ENCODE measurements at regions not wholly inside any gene's neighbourhood (a gene's known extent, or its start where the extent isn't known, plus 50 kb on each side); places are given as distances from the start of the nearest gene placed in this dataset.

DNA sequence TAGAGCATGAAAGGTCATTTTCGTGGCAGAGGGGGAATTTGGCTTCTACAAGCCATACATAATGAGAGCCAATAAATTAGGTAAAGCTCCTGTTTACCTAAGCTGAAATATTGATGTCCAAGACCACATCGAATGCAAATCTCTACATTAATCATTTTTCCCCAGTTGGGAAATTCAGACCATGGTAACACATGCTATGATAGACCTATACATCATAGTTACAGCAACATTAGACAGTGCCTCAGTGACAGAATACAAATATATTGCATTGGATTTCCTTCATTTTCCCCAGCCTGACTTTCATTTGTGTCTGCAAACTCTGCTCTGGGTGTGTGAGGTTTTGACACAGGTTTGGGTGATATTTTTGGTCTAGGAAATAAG is 1079.7 kb upstream of the TENM4 start:
- TF ChIP-seq CTCF (IDR thresholded peaks at IDR 0.05): no peak
- Histone ChIP-seq H3K27ac (no peak overlapping the region), H3K4me3 (no peak overlapping the region)
- no peak for DNase-seq (ENCODE audit: low spot score)

DNA sequence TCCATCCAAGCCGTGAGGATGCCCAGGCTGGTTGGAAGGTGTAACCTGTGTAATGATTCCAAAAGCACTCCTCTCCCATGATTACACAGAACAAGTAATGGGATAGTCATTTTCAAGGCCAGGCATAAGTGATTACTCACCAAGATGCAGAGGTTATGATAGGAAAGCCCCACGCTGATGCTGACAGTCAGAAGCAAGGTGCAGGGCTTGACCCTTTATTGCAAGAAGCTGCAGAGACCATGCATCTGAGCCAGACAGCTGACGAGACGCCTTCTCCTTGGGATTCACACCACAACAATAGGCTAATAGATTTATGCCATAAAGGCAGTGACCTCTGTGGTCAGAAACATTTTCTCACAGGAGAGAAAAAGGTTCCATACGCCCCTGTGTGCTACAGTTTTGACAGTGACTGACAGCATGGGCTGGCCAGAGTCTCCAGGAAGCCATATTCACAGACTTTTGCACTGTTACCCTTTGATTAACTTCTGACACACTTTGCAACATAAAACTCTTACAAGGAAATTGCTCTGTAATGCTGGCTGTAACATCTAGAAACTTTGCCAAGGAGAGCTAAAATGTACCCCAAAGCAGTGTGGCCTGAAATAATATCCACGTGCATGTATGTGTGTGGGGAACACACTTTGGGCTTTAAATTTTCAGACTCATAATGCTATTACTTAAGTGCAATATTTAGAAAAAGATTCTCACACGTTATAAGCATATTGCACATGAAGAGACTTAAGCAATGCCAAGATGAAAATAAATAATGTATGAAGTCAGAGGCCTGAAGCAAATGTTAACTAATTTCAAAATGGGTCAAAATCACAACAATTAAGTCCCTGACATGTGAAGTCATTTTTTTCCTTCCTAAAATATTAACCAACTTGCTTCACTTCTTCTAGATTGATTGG is 1079.0 kb upstream of the TENM4 start:
- H3K27ac ChIP-seq: no peak overlapping the region
- no peak for DNase-seq (ENCODE audit: low spot score)
- no peak for TF ChIP-seq CTCF (IDR thresholded peaks at IDR 0.05)
- no peak overlapping the region for H3K4me3 ChIP-seq

DNA sequence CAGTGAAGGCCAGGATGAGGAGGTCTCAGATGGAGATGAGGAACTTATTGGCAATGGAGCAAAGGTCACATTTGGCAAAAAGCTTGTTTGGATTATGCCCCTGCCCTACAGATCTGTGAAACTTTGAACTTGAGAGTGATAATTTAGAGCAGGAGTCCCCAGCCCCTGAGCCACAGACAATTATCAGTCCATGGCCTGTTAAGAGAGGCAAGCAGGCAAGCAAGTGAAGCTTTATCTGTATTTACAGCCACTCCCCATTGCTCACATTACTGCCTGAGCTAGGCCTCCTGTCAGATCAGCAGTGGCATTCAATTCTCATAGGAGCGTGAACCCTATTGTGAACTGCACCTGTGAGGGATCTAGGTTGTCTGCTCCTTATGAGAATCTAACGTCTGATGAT is 1076.9 kb upstream of the TENM4 start:
- Histone ChIP-seq H3K27ac (no peak overlapping the region), H3K4me3 (no peak overlapping the region)
- no peak for DNase-seq (ENCODE audit: low spot score)
- no peak for TF ChIP-seq CTCF (IDR thresholded peaks at IDR 0.05)

DNA sequence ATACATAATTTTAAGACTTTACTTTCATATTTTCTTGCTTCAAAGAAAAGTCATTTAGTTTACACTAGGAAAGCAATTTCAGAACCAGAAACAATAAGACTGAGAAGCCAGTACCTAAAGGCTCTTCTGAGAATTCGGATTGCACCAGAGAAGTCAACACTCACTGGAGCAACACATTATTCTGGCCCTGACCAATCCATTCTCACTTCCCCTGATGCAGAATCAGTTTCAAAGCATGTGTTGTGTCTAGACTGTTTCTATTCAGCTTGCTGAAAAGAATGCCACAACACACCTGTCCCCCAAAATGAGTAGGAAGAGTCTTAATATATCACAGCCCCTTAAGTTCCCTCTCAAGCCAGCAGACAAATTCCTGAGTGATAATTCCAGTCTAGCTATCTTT is 1074.3 kb upstream of the TENM4 start:
- TF ChIP-seq CTCF (IDR thresholded peaks at IDR 0.05): no peak
- no peak overlapping the region for H3K4me3 ChIP-seq
- no peak overlapping the region for H3K27ac ChIP-seq
- DNase-seq (ENCODE audit: low spot score): no peak

DNA sequence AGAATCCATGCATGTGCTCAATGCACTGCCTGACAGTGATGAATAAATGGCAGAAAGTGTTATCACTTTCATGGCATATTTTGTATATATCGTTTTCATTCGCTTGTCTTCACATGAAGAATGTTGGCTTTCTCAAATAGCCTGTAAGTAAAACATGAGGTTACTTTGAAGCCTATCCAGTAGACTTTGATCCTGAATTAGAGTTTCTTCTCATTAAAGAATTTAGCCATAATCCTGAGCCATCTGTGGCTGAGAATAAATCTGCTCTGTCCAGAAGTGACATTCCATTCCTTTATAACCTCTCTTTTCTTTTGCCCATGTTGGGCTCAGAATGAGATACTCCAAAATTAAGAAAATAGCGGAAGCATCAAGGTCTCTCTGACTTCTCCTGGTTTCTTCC is 1071.7 kb upstream of the TENM4 start:
- Histone ChIP-seq H3K27ac (no peak overlapping the region), H3K4me3 (no peak overlapping the region)
- no peak for DNase-seq (ENCODE audit: low spot score)
- no peak for TF ChIP-seq CTCF (IDR thresholded peaks at IDR 0.05)

GRCh38 chr11:80505771-80506170 is 1064.9 kb upstream of the TENM4 start:
- no peak for TF ChIP-seq CTCF (IDR thresholded peaks at IDR 0.05)
- H3K4me3 ChIP-seq: no peak overlapping the region
- no peak overlapping the region for H3K27ac ChIP-seq
- no peak for DNase-seq (ENCODE audit: low spot score)

DNA sequence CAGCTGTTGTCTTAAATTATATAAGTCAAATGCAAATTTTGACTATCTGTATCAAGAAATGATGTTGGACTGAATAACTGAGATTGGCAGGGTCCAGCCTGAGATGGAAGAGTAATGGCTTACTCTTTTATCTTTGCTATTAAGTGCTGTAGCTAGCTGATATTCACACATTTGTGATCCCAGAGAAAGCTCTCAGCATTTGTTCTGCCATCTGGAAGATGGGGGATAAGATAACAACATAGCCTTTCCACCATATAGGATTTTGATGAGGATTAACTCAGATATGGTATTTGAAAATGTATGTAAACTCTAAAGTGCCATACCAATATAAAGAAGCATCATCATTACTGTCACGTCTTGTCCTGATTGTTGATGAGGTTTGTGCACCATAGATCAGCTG is 1063.2 kb upstream of the TENM4 start:
- DNase-seq (ENCODE audit: low spot score): no peak
- H3K27ac ChIP-seq: no peak overlapping the region
- no peak overlapping the region for H3K4me3 ChIP-seq
- TF ChIP-seq CTCF (IDR thresholded peaks at IDR 0.05): no peak

Measured in coronary artery (tissue), 2 donors.